HCT116 (cell line): ENCODE measurements at regions not wholly inside any gene's neighbourhood (a gene's known extent, or its start where the extent isn't known, plus 50 kb on each side); places are given as distances from the start of the nearest gene placed in this dataset.

ENCODE experiments used
- ATAC-seq: fragments of 200-7000 bp; cut with Tn5 transposase; 2 replicates; pipeline ENCODE4 v1.9.1; 2020; ENCODE audit warnings: mild to moderate bottlenecking, moderate library complexity
- BruUV-seq: library from RNA; stranded (reverse); fragments of 400-500 nt; replicated peaks from 2 replicates; lab custom pipeline; 2021; lab: Mats Ljungman, UMichigan
- CTCF ChIA-PET: fragments of 300-600 bp; sonication (Branson Sonifier 250); formaldehyde crosslinking; loops from one replicate; lab custom pipeline; 2021; ENCODE audit warnings: antibody characterized with exemption; lab: Charles Lee
- POLR2A ChIA-PET: fragments of 300-600, 350-600 bp; sonication (Branson Sonifier 250); formaldehyde crosslinking; loops from one replicate; lab custom pipeline; 2021; ENCODE audit warnings: antibody characterized with exemption; lab: Charles Lee
- RAD21 ChIA-PET, 2 experiments: fragments of 300-600 bp; sonication (Branson Sonifier 250); formaldehyde crosslinking; loops; one replicate each; lab custom pipeline; 2023; ENCODE audit warnings: low total read pairs in 2 of 2; ENCODE audit not compliant: uncharacterized antibody in 2 of 2, unreplicated experiment in 2 of 2, low non-redundant PET in 1 of 2; lab: Charles Lee
- DNase-seq: peaks from one replicate; pipeline ENCODE4 v3.0.0-alpha.2; 2010; ENCODE audit warnings: low read depth, low spot score
- H2AFZ ChIP-seq: fragments of 200-600 bp; shearing (Covaris generic), sonication (generic); 2 replicates; pipeline ENCODE4 v1.6.1; 2017; ENCODE audit warnings: low read depth, mixed run types, mixed read lengths, antibody characterized with exemption, low read length; ENCODE audit not compliant: poor library complexity, severe bottlenecking
- H3K27ac ChIP-seq: 2 replicates; pipeline ENCODE4 v1.5.1; 2012; ENCODE audit warnings: low read depth, low read length
- H3K27me3 ChIP-seq: fragments of 200-600 bp; sonication (generic); 2 replicates; pipeline ENCODE4 v1.6.1; 2016; ENCODE audit warnings: mixed run types, low read length, mixed read lengths; ENCODE audit not compliant: insufficient read depth
- H3K36me3 ChIP-seq, 2 experiments: fragments of 200-500 bp in 1 of 2; fragments of 200-600 bp in 1 of 2; sonication (Bioruptor generic) in 1 of 2; sonication (generic) in 1 of 2; 2 replicates each; pipeline versions ENCODE4 v1.5.1 to v1.6.1; 2014 to 2016; ENCODE audit warnings: low read length in 2 of 2, inconsistent platforms in 1 of 2, mixed read lengths in 1 of 2, mixed run types in 1 of 2; ENCODE audit not compliant: insufficient read depth in 2 of 2, control insufficient read depth in 1 of 2
- H3K4me1 ChIP-seq, 2 experiments: fragments of 200-600 bp in 1 of 2; sonication (generic) in 1 of 2; 2 replicates each; pipeline versions ENCODE4 v1.5.1 to v1.6.1; 2012 to 2017; ENCODE audit warnings: low read length in 2 of 2, inconsistent platforms in 1 of 2, mild to moderate bottlenecking in 1 of 2, mixed read lengths in 1 of 2, mixed run types in 1 of 2, moderate library complexity in 1 of 2; ENCODE audit not compliant: insufficient read depth in 2 of 2, control insufficient read depth in 1 of 2
- H3K4me2 ChIP-seq: fragments of 200-600 bp; sonication (generic); 2 replicates; pipeline ENCODE4 v1.6.1; 2017; ENCODE audit warnings: mixed run types, low read length, mixed read lengths
- H3K4me3 ChIP-seq, 2 experiments: fragments of 200-600 bp in 1 of 2; sonication (generic) in 1 of 2; replicated peaks in 1 of 2; 2 replicates each; pipeline ENCODE4 v1.5.1; 2011 to 2016; ENCODE audit warnings: low read length in 2 of 2, control low read depth in 1 of 2, low read depth in 1 of 2, mild to moderate bottlenecking in 1 of 2, mixed read lengths in 1 of 2, mixed run types in 1 of 2
- H3K79me2 ChIP-seq: fragments of 200-600 bp; sonication (generic); 2 replicates; pipeline ENCODE4 v1.6.1; 2017; ENCODE audit warnings: mild to moderate bottlenecking, mixed run types, low read length, moderate library complexity, mixed read lengths; ENCODE audit not compliant: insufficient read depth
- H3K9ac ChIP-seq: fragments of 200-600 bp; sonication (generic); 2 replicates; pipeline ENCODE4 v1.6.1; 2016; ENCODE audit warnings: low read length, mixed read lengths
- H3K9me2 ChIP-seq: fragments of 200-600 bp; sonication (generic), shearing (Covaris generic); 2 replicates; pipeline ENCODE4 v1.6.1; 2017; ENCODE audit warnings: mixed run types, mild to moderate bottlenecking, moderate library complexity; ENCODE audit not compliant: insufficient read depth
- H3K9me3 ChIP-seq, 2 experiments: fragments of 200-500 bp in 1 of 2; fragments of 200-600 bp in 1 of 2; sonication (Bioruptor generic) in 1 of 2; sonication (generic) in 1 of 2; 2 replicates each; pipeline ENCODE4 v1.6.1; 2014 to 2017; ENCODE audit warnings: low read length in 2 of 2, mixed read lengths in 2 of 2, inconsistent platforms in 1 of 2, low read depth in 1 of 2, mild to moderate bottlenecking in 1 of 2, mixed run types in 1 of 2, moderate library complexity in 1 of 2; ENCODE audit not compliant: control insufficient read depth in 1 of 2, insufficient read depth in 1 of 2
- H4K20me1 ChIP-seq: fragments of 200-600 bp; sonication (generic), shearing (Covaris generic); 2 replicates; pipeline ENCODE4 v1.6.1; 2017; ENCODE audit warnings: mixed run types, mild to moderate bottlenecking, moderate library complexity; ENCODE audit not compliant: insufficient read depth
- CBX3 ChIP-seq: IDR thresholded peaks from 2 replicates; pipeline ENCODE4 v1.6.1; 2012; ENCODE audit warnings: low read depth
- CEBPB ChIP-seq: IDR thresholded peaks from 2 replicates; pipeline ENCODE4 v1.6.1; 2012; ENCODE audit warnings: low read depth
- ELF1 ChIP-seq: IDR thresholded peaks from 2 replicates; pipeline ENCODE4 v1.6.1; 2012; ENCODE audit warnings: low read depth, borderline replicate concordance
- EZH2 ChIP-seq: fragments of 200-600 bp; sonication (generic); IDR thresholded peaks from 2 replicates; pipeline ENCODE4 v1.6.1; 2017; ENCODE audit warnings: antibody characterized with exemption, mixed run types
- POLR2AphosphoS5 ChIP-seq: IDR thresholded peaks from 2 replicates; pipeline ENCODE4 v1.6.1; 2011; ENCODE audit warnings: mild to moderate bottlenecking, low read depth, low read length, moderate library complexity
- SIN3A ChIP-seq: IDR thresholded peaks from 2 replicates; pipeline ENCODE4 v1.6.1; 2012; ENCODE audit warnings: low read depth
- SRF ChIP-seq: IDR thresholded peaks from 2 replicates; pipeline ENCODE4 v1.6.1; 2012; ENCODE audit warnings: low read depth
- intact Hi-C: fragments of 100-400 bp; cut with micrococcal nuclease; formaldehyde crosslinking; loops from 2 replicates; pipeline ENCODE4 v1.10.0; 2022
- TF ChIP-seq, protein P1 (sequence below), 3 experiments: fragments of 200-600 bp in 1 of 3; sonication (generic) in 1 of 3; IDR thresholded peaks in 2 of 3; conservative IDR thresholded peaks in 1 of 3; 2 replicates each; pipeline ENCODE4 v1.5.1; 2012 to 2017; ENCODE audit warnings: low read depth in 2 of 3, low read length in 2 of 3, antibody characterized with exemption in 1 of 3, borderline replicate concordance in 1 of 3, control low read depth in 1 of 3, mild to moderate bottlenecking in 1 of 3, mixed read lengths in 1 of 3, mixed run types in 1 of 3, moderate library complexity in 1 of 3; ENCODE audit not compliant: insufficient read depth in 1 of 3

DNA sequence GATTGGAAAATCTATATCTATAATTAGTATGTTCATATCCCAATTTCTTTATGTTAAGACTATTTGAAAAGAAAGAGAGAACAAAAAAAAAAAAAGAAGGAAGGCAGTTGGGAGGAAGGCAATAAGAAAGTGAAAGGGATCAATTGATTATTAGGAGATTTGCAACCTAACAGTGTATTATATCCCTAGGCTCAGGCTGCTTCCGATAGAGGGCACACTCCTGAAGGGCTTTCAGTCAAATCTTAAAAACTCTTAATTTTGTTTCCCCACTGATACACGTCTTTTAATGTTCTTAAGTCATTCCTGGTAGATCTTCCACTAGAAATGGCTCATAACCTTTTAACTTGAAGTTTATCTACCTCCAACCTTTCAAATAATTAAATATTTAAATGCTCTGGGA is 763.9 kb downstream of the BCL11A start:
- DNase-seq, result no peak

DNA sequence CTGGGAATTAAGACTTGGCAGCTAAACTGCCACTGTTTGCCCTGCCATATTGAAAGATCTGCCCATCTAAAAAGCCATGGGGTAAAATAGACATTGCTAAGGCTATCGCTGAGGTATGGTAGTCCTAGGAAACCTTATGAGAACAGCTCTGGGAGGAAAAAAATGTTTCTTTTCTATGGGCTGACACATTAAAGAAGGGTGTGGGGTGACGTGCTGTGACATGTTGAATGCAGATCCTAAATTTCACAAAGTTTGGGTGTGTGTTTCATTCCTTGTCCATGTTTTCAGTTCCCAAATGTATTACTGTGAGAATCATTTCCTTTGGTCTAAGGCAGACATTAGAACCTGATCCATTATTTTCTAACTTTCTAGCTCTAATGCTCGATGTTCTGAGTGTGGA is 766.4 kb downstream of the BCL11A start:
- POLR2A ChIA-PET, result no interaction called here
- no peak for ATAC-seq

More for the DNA sequence above, 763.9 kb downstream of the BCL11A start:
- Histone ChIP-seq H3K79me2 (no peaks in the 10 kb centered on the region), H3K4me3 (no peak overlapping the region), H4K20me1 (no peaks in the 10 kb centered on the region), H3K9me2 (no peaks in the 10 kb centered on the region), H3K27me3 (no peaks in the 10 kb centered on the region), H3K4me2 (no peak overlapping the region), H2AFZ (no peak overlapping the region), H3K36me3 (no peaks in the 10 kb centered on the region), H3K9ac (no peak overlapping the region), H3K9me3 (peaks cover 0 to 3% of the 10 kb centered on the region in 2 experiments; a peak in 1 of 4 replicates), H3K4me1 (no peaks in the 10 kb centered on the region), H3K27ac (no peak overlapping the region)
- RAD21 ChIA-PET, result no interaction called here
- ATAC-seq, result no peak
- TF ChIP-seq, protein P1, sequence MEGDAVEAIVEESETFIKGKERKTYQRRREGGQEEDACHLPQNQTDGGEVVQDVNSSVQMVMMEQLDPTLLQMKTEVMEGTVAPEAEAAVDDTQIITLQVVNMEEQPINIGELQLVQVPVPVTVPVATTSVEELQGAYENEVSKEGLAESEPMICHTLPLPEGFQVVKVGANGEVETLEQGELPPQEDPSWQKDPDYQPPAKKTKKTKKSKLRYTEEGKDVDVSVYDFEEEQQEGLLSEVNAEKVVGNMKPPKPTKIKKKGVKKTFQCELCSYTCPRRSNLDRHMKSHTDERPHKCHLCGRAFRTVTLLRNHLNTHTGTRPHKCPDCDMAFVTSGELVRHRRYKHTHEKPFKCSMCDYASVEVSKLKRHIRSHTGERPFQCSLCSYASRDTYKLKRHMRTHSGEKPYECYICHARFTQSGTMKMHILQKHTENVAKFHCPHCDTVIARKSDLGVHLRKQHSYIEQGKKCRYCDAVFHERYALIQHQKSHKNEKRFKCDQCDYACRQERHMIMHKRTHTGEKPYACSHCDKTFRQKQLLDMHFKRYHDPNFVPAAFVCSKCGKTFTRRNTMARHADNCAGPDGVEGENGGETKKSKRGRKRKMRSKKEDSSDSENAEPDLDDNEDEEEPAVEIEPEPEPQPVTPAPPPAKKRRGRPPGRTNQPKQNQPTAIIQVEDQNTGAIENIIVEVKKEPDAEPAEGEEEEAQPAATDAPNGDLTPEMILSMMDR (IDR thresholded peaks at IDR 0.05 in 2 of 3, conservative IDR thresholded peaks at IDR 0.05 in 1 of 3; ENCODE audit: borderline replicate concordance in 1 of 3, insufficient read depth in 1 of 3, low read depth in 2 of 3, low read length in 2 of 3), result no peak
- BruUV-seq, result no TSS peak
- CTCF ChIA-PET, result no interaction called here
- POLR2A ChIA-PET, result no interaction called here
- intact Hi-C loops, result no loop called here

More for the DNA sequence above, 766.4 kb downstream of the BCL11A start:
- H3K27ac ChIP-seq, result no peak overlapping the region
- no peaks in the 10 kb centered on the region for H3K79me2 ChIP-seq
- no peak overlapping the region for H3K4me2 ChIP-seq
- CTCF ChIA-PET, result no interaction called here
- no peak overlapping the region for H2AFZ ChIP-seq
- no TSS peak for BruUV-seq
- TF ChIP-seq SIN3A (no peak), EZH2 (no peak), ELF1 (no peak), CEBPB (no peak), CBX3 (no peak), SRF (no peak), POLR2AphosphoS5 (no peak)
- no peak for DNase-seq
- intact Hi-C loops, result no loop called here
- RAD21 ChIA-PET, result no interaction called here
- no peaks in the 10 kb centered on the region for H3K27me3 ChIP-seq
- H3K4me1 ChIP-seq, result no peaks in the 10 kb centered on the region
- no peaks in the 10 kb centered on the region for H3K36me3 ChIP-seq
- peaks cover 0 to under 1% of the 10 kb centered on the region in 2 experiments; a peak in 1 of 4 replicates for H3K9me3 ChIP-seq
- no peak overlapping the region for H3K9ac ChIP-seq
- H4K20me1 ChIP-seq, result no peaks in the 10 kb centered on the region
- no peaks in the 10 kb centered on the region for H3K9me2 ChIP-seq
- H3K4me3 ChIP-seq, result no peak overlapping the region
